NCI-H226 (cell line): ENCODE measurements at regions not wholly inside any gene's neighbourhood (a gene's known extent, or its start where the extent isn't known, plus 50 kb on each side); places are given as distances from the start of the nearest gene placed in this dataset.

ENCODE experiments used
- DNase-seq: peaks from one replicate; pipeline ENCODE4 v3.0.0-alpha.2; 2015

GRCh38 chr6:98484696-98485095, 349.7 kb upstream of the POU3F2 start:
- no peak for DNase-seq

GRCh38 chr6:98485593-98485992, 348.8 kb upstream of the POU3F2 start:
- DNase-seq, result no peak

DNA sequence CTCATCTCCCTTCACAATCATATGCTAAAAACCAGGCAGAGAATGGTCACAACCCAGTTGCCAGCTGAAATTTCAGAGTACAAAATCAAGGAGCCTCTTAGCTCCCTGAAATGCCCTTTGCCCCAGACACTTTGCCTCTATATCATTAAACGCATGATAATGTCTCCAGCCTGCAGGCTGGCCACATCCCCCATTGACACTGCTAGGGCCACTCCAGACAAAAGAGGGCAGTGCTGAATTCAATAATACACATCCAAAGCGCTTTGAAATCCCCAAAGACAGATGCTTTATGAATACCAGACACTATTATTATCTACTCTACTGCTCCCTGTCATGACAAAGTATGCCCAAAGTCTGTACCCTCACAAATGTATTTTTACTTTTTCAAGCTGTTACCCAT, 348.3 kb upstream of the POU3F2 start:
- DNase-seq, result no peak

DNA sequence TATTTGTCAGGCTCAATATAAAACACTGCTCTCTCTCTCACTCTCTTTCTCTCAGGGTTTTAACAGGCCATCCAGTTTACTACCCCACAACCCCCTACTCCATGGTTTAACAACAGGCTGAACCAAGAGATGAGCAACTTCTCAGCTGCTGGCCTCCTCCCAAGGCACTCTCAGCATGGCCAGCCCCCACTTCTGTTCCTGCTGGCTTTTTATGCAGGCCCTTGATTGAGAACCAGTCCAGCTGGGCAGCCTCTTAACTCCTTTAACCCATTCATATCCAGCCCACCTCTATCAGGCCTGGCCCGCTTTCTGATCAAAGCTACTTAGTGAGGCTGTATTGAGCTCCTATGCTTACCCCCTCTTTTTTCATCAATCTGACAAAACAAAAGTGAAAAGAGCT, 346.8 kb upstream of the POU3F2 start:
- no peak for DNase-seq

- DNase-seq, result no peak
These were observed 336.1 kb upstream of the POU3F2 start for GRCh38 chr6:98498144-98498775.

- no peak for DNase-seq
These were observed 335.5 kb upstream of the POU3F2 start for GRCh38 chr6:98498866-98499265.

DNA sequence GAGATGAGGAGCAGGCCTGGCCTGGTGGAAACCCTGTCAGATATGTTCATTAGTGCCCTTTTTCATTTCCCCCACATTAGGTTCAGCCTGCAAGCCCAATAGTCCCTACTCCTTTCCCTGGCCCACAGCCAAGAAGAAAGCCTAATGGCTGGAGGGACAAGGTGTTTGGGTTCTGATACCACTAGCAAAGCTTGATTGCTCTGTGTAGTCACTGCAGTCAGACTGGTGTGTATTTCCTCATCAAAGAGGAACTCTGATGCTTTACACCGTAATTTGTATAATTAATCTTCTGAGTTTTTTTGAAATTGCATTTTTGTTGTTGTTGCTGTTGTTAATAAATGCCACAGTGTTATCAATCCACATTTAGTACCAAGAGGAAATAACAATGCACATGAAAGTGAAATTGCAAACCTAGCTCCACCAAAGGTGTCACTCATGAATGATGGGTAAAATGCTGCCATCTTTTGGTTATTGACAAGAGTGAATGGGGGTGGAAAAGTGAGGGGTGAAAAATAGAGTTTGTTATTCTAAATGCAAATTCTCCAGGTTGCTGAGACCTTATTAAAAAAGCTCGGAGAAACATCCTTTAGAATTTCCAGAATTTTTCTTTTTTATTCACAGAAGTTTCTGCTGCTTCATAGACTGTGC, 320.2 kb upstream of the POU3F2 start:
- DNase-seq, result no peak

- DNase-seq, result no peak
These were observed 319.6 kb upstream of the POU3F2 start for GRCh38 chr6:98514796-98515195.

- no peak for DNase-seq
These were observed 318.2 kb upstream of the POU3F2 start for GRCh38 chr6:98516206-98516605.

- DNase-seq, result no peak
These were observed 317.5 kb upstream of the POU3F2 start for GRCh38 chr6:98516866-98517265.

DNA sequence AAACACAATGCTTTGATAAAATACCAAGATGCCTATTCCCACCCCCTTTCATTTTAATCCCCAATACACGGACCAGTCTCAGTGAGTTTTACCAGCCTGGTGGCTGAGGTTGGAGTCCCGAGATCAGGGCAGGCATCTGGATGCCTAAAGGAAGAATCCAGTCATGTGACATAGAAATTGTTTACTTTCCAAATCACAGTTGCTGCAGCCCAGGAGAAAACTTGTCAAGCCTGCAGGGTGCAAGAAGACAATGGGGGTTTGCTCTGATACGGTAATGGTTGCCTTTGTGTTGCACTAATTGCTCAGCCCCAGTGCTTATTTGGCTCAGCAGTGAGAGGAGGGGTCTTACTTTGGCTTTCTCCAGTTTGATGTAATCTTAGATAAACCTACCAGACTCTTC, 308.5 kb upstream of the POU3F2 start:
- no peak for DNase-seq

GRCh38 chr6:98526465-98526864, 307.9 kb upstream of the POU3F2 start:
- DNase-seq, result no peak

DNA sequence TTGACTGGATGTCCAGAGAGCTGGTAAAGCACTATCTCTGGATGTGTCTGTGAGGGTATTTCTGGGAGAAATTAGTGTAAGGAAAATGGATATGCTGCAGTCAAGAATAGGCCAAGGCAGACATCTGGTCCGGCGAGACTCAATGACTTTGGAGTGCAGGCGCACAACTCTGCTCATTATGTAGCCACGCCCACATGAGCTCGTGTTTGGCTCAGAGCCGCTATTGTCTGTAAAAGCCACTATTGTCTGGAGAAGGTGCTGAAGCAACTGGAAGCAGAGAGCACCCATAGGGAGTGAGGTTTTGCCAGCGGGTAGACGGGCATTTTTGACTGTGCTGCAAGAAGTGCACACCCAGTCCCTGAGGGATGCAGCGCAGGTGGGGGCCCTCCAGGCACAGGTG, 305.0 kb upstream of the POU3F2 start:
- no peak for DNase-seq

DNA sequence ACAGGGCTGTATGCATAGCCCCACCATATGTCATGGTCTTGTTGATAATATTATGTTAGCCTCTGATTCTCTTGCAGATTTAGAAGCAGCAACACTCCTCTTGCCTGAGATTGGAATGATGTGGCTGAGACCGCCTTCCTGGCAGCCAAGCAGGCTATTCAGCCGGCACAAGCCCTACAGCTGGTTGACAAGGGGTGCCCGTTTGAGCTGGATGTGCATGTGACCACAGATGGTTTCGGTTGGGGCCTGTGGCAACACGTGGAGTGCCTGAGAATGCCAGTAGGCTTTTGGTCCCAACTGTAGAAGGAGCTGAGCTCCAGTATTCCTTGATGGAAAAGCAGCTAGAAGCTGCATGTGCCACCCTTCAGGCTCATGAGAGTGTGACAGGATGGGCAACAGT, 303.6 kb upstream of the POU3F2 start:
- no peak for DNase-seq

DNA sequence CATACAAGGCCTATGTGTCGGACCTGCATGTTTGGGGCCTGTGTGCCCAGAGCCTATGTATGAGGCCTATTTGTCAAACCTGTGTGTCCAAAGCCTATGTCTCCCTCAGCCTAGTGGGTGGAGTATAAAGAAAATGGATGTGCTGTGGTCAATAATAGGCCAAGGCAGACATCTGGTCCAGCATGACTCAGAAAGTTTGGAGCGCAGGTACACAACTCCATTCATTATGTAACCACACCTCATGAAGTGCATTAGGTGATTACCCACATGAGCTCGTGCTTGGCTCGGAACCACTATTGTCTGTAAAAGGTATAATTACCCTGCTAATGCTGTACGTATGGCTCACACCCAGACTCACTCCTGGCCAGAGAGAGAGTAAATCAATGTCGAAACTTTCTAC, 302.4 kb upstream of the POU3F2 start:
- DNase-seq, result no peak

GRCh38 chr6:98539741-98540140, 294.6 kb upstream of the POU3F2 start:
- no peak for DNase-seq

DNA sequence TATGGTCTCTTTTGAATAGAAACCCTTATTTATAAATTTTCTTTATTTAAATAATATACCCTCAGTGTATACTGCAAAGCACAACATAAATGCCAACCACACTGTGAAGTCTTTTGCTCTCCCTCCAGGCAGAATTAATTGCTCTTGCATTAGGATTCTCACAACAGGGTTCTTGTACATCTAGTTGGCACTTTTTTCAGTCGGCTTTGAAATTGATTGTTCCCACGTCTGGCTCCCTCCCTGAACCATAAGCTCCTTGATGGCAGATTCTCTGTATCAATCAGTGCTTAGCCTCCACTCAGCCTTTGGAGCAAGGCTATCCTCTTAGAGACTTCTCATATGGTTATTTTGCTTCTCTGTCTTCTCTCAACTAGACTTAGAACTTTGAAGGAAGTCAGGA, 288.0 kb upstream of the POU3F2 start:
- DNase-seq, result no peak

- no peak for DNase-seq
These were observed 287.2 kb upstream of the POU3F2 start for GRCh38 chr6:98547151-98547550.

DNA sequence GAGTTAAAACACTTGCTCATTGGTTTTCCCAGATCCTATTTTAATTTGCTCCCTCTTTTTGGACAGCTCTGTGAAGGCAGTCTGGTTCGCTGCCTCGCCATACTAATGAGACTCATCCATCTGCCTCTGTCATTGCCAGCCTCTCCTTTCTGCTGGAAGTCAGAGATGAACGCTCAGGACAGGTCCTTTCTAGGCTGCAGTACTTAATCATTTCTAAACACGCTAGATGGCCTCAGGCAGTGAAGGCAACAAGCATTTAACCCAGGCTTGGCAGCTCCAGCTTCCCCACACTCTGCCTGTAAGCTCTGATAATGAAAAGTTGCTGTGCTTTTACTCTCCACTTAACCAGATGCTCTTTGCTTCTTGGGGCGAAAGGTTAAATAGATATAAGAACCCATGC, 286.7 kb upstream of the POU3F2 start:
- DNase-seq, result no peak

- DNase-seq, result no peak
These were observed 286.1 kb upstream of the POU3F2 start for GRCh38 chr6:98548301-98548700.

- no peak for DNase-seq
These were observed 274.0 kb upstream of the POU3F2 start for GRCh38 chr6:98560418-98560817.

- no peak for DNase-seq
These were observed 273.5 kb upstream of the POU3F2 start for GRCh38 chr6:98560841-98561240.

- DNase-seq, result no peak
These were observed 268.2 kb upstream of the POU3F2 start for GRCh38 chr6:98566126-98566525.

- no peak for DNase-seq
These were observed 261.8 kb upstream of the POU3F2 start for GRCh38 chr6:98572579-98572978.

GRCh38 chr6:98574984-98575383, 259.4 kb upstream of the POU3F2 start:
- no peak for DNase-seq
